ENCODE measurements at regions not wholly inside any gene's neighbourhood (a gene's known extent, or its start where the extent isn't known, plus 50 kb on each side); places are given as distances from the start of the nearest gene placed in this dataset.

DNA sequence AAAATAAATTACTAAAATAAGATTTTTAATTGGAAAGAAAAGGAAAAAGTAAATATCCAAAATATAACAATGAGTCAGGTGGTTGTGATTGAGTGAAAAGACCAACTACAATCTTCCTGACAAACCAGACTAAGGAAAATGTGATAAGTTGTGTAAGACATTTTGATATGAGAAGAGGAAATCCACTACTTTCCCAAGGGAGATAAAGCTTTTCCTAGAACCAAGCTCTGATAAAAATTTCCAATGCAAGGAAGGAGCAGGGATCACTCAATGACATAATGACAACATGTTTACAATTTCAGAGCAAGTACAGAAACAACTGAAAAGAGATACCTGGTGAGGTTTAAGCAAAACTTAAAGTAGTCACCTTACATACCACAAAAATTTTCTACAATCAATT, 305.1 kb upstream of the RASGEF1B start:
- no peak overlapping the region for H3K4me3 ChIP-seq (ENCODE audit: low read depth, low read length)
- TF ChIP-seq, protein P1, sequence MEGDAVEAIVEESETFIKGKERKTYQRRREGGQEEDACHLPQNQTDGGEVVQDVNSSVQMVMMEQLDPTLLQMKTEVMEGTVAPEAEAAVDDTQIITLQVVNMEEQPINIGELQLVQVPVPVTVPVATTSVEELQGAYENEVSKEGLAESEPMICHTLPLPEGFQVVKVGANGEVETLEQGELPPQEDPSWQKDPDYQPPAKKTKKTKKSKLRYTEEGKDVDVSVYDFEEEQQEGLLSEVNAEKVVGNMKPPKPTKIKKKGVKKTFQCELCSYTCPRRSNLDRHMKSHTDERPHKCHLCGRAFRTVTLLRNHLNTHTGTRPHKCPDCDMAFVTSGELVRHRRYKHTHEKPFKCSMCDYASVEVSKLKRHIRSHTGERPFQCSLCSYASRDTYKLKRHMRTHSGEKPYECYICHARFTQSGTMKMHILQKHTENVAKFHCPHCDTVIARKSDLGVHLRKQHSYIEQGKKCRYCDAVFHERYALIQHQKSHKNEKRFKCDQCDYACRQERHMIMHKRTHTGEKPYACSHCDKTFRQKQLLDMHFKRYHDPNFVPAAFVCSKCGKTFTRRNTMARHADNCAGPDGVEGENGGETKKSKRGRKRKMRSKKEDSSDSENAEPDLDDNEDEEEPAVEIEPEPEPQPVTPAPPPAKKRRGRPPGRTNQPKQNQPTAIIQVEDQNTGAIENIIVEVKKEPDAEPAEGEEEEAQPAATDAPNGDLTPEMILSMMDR (IDR thresholded peaks at IDR 0.05; ENCODE audit: borderline replicate concordance, insufficient read depth, low read depth, low read length): no peak

DNA sequence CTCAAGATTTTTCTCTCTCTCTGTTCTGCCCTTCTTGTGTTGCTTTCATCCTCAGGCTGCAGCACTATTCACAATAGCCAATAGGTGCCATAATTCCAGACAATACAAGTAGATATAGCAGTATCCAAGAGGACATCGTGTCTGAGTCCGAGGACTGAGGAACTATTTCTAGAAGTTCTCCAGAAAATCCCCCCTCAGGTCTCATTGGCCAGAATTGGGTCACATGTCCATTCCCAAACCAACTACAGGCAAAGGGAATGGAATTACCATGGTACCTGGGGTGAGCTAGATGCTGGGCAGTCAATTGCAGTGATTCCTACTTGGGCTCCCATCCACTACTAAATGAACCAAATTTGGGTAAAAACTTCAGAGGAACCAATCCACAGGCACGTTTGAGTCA, 301.9 kb upstream of the RASGEF1B start:
- TF ChIP-seq, protein P1 (IDR thresholded peaks at IDR 0.05; ENCODE audit: borderline replicate concordance, insufficient read depth, low read depth, low read length): no peak
- H3K4me3 ChIP-seq (ENCODE audit: low read depth, low read length): no peak overlapping the region

DNA sequence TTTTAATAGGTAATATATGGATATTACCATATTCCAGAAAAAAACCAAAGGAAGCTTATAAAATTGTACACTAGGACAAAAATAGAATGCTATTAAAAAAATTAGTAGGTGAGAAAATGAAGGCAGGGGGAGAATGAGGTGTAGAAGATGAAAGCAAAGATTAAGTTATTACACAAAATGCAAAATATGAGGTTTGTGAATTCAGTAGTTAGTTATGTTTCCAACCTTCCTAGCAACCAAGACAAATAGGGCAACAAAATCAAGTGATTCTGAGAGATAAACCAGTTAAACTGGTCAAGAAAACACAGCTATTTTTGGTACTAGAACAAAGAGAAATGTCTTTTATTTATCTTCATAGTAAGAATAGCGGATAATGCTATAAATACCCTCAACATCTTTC, 300.0 kb upstream of the RASGEF1B start:
- H3K4me3 ChIP-seq (ENCODE audit: low read depth, low read length): no peak overlapping the region
- TF ChIP-seq, protein P1 (IDR thresholded peaks at IDR 0.05; ENCODE audit: borderline replicate concordance, insufficient read depth, low read depth, low read length): no peak

GRCh38 chr4:81769244-81769643, 297.5 kb upstream of the RASGEF1B start:
- H3K4me3 ChIP-seq (ENCODE audit: low read depth, low read length): no peak overlapping the region
- TF ChIP-seq, protein P1 (IDR thresholded peaks at IDR 0.05; ENCODE audit: borderline replicate concordance, insufficient read depth, low read depth, low read length): no peak

- no peak overlapping the region for H3K4me3 ChIP-seq (ENCODE audit: low read depth, low read length)
- TF ChIP-seq, protein P1 (IDR thresholded peaks at IDR 0.05; ENCODE audit: borderline replicate concordance, insufficient read depth, low read depth, low read length): no peak
Observed at GRCh38 chr4:81758574-81759264, 287.0 kb upstream of the RASGEF1B start.

GRCh38 chr4:81757691-81758090, 286.0 kb upstream of the RASGEF1B start:
- no peak overlapping the region for H3K4me3 ChIP-seq (ENCODE audit: low read depth, low read length)
- TF ChIP-seq, protein P1 (IDR thresholded peaks at IDR 0.05; ENCODE audit: borderline replicate concordance, insufficient read depth, low read depth, low read length): no peak

DNA sequence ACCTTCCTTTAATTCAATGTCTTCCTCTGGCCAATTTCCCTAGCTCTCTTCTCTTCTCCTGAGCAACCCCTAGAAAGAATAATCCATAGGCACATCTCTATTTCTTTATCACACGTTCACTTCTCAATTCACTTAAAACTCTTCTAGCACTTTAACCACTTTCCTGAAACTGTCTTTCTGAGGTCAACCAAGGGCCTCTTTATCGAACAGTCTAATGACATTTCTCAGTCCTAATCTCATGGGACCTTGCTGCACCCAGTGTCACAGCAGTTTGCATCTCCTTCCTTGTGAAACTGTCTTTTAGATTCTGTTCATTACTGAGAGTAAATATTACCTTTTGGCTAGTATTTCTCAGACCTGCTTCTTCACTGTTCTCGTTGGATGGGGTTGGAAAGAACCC, 285.3 kb upstream of the RASGEF1B start:
- H3K4me3 ChIP-seq (ENCODE audit: low read depth, low read length): no peak overlapping the region

More for the DNA sequence above, 285.3 kb upstream of the RASGEF1B start:
- TF ChIP-seq, protein P1 (IDR thresholded peaks at IDR 0.05; ENCODE audit: borderline replicate concordance, insufficient read depth, low read depth, low read length): no peak
